Natural killer cell (primary cell): ENCODE measurements at regions not wholly inside any gene's neighbourhood (a gene's known extent, or its start where the extent isn't known, plus 50 kb on each side); places are given as distances from the start of the nearest gene placed in this dataset.

Source experiments
- ATAC-seq, 3 donors: fragments of 150-1000 bp in 2 of 3; fragments of 200-7000 bp in 1 of 3; cut with Tn5 transposase; 1 replicate in 1 of 3; 2 replicates in 2 of 3; pipeline ENCODE4 v1.10.0; 2021; ENCODE audit warnings: mild to moderate bottlenecking in 2 of 3, moderate library complexity in 2 of 3
- DNase-seq, 2 donors: peaks; one replicate each; pipeline versions ENCODE4 v3.0.0 to v3.0.0-alpha.2; 2013 to 2021; ENCODE audit warnings: mixed read lengths in 1 of 2
- H3K27ac ChIP-seq: one replicate; pipeline ENCODE4 v1.5.1; 2013; ENCODE audit warnings: mild to moderate bottlenecking, low read length
- H3K27me3 ChIP-seq: one replicate; pipeline ENCODE4 v1.6.1; 2013; ENCODE audit warnings: low read length; ENCODE audit not compliant: control insufficient read depth, insufficient read depth
- H3K36me3 ChIP-seq: one replicate; pipeline ENCODE4 v1.6.1; 2013; ENCODE audit warnings: low read length; ENCODE audit not compliant: control insufficient read depth, insufficient read depth
- H3K4me1 ChIP-seq: one replicate; pipeline ENCODE4 v1.6.1; 2013; ENCODE audit warnings: low read length; ENCODE audit not compliant: control insufficient read depth, insufficient read depth
- H3K4me3 ChIP-seq: one replicate; pipeline ENCODE4 v1.5.1; 2013; ENCODE audit warnings: low read length
- H3K9me3 ChIP-seq: one replicate; pipeline ENCODE4 v1.6.1; 2013; ENCODE audit warnings: low read length; ENCODE audit not compliant: control insufficient read depth, insufficient read depth
- H3K27ac Mint-ChIP-seq, 2 donors: one replicate each; pipeline ENCODE4 v1.8.0; 2022; ENCODE audit warnings: mild to moderate bottlenecking in 2 of 2, mixed read lengths in 2 of 2, moderate library complexity in 1 of 2
- H3K27me3 Mint-ChIP-seq, 2 donors: one replicate each; pipeline ENCODE4 v1.8.0; 2022; ENCODE audit warnings: low read depth in 2 of 2, mixed read lengths in 2 of 2
- H3K36me3 Mint-ChIP-seq: one replicate; pipeline ENCODE4 v1.8.0; 2022; ENCODE audit warnings: mixed read lengths
- H3K4me1 Mint-ChIP-seq, 2 donors: one replicate each; pipeline ENCODE4 v1.8.0; 2022; ENCODE audit warnings: mixed read lengths in 2 of 2
- H3K4me3 Mint-ChIP-seq: one replicate; pipeline ENCODE4 v1.8.0; 2022; ENCODE audit warnings: mild to moderate bottlenecking, moderate library complexity, mixed read lengths
- H3K9me3 Mint-ChIP-seq, 2 donors: one replicate each; pipeline ENCODE4 v1.8.0; 2022; ENCODE audit warnings: mixed read lengths in 2 of 2
- CTCF ChIP-seq: fragments of 200-600 bp; IDR thresholded peaks from one replicate; pipeline ENCODE4 v1.8.0; 2022; ENCODE audit warnings: antibody characterized with exemption
- WGBS: methylation state at CpG from one replicate; pipeline ENCODE4 v1.1.7; 2013; ENCODE audit warnings: missing lambda C conversion rate; ENCODE audit not compliant: insufficient coverage; 5-methylcytosine and 5-hydroxymethylcytosine counted together
- intact Hi-C: fragments of 100-400 bp; cut with micrococcal nuclease; formaldehyde crosslinking; loops from one replicate; pipeline ENCODE4 v1.14.2; 2022

DNA sequence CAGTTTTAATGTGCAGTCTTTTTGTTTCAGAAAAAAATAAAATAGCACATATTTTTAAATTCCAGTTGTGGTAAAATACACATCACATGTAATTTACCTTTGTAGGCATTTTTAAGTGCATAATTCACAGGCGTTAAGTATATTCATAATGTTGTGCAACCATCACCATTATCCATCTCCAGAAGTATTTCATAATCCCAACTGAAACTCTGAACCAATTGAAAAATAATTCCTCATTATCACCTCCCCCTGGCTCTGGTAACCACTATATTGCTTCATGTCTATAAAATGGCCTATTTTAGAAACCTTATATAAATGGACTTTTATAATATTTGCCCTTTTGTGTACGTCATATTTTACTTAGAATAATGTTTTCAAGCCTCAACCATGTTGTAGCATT lies 756.5 kb upstream of the KLHL1 start:
- H3K36me3 ChIP-seq: no peaks in the 10 kb centered on the region
- TF ChIP-seq CTCF: no peak
- no peak overlapping the region for H3K27ac ChIP-seq
- Mint-ChIP-seq H3K4me3 (no peak overlapping the region), H3K27me3 (no peaks in the 10 kb centered on the region), H3K36me3 (no peaks in the 10 kb centered on the region), H3K4me1 (no peaks in the 10 kb centered on the region), H3K27ac (no peak overlapping the region), H3K9me3 (peaks cover 0 to 12% of the 10 kb centered on the region in 2 donors)
- no peaks in the 10 kb centered on the region for H3K4me1 ChIP-seq
- no peak overlapping the region for H3K4me3 ChIP-seq
- H3K9me3 ChIP-seq: no peaks in the 10 kb centered on the region
- no peak for DNase-seq
- no peak for ATAC-seq
- 100% methylated on average over 1 of the region's 2 CpGs for WGBS
- intact Hi-C loops: no loop called here
- no peaks in the 10 kb centered on the region for H3K27me3 ChIP-seq

GRCh38 chr13:70856711-70857110 lies 748.5 kb upstream of the KLHL1 start:
- H3K4me1 ChIP-seq: no peaks in the 10 kb centered on the region
- no peaks in the 10 kb centered on the region for H3K27me3 ChIP-seq
- TF ChIP-seq CTCF: no peak
- no peak overlapping the region for H3K27ac Mint-ChIP-seq
- no peaks in the 10 kb centered on the region for H3K4me1 Mint-ChIP-seq
- no peak for ATAC-seq
- H3K9me3 ChIP-seq: no peaks in the 10 kb centered on the region
- no peak for DNase-seq
- no peaks in the 10 kb centered on the region for H3K36me3 Mint-ChIP-seq
- H3K27ac ChIP-seq: no peak overlapping the region
- WGBS: 8% methylated on average over 2 of the region's 3 CpGs
- H3K4me3 ChIP-seq: no peak overlapping the region
- H3K36me3 ChIP-seq: no peaks in the 10 kb centered on the region
- H3K9me3 Mint-ChIP-seq: peaks cover 9 to 15% of the 10 kb centered on the region in 2 donors
- H3K4me3 Mint-ChIP-seq: no peak overlapping the region
- intact Hi-C loops: no loop called here
- no peaks in the 10 kb centered on the region for H3K27me3 Mint-ChIP-seq

GRCh38 chr13:70856025-70856424 lies 747.8 kb upstream of the KLHL1 start:
- peaks cover 6 to 15% of the 10 kb centered on the region in 2 donors for H3K9me3 Mint-ChIP-seq
- no peak for ATAC-seq
- no peaks in the 10 kb centered on the region for H3K27me3 Mint-ChIP-seq
- intact Hi-C loops: no loop called here
- Histone ChIP-seq H3K36me3 (no peaks in the 10 kb centered on the region), H3K27me3 (no peaks in the 10 kb centered on the region), H3K4me3 (no peak overlapping the region), H3K27ac (no peak overlapping the region), H3K9me3 (no peaks in the 10 kb centered on the region), H3K4me1 (no peaks in the 10 kb centered on the region)
- WGBS: 91% methylated on average over 2 of the region's 2 CpGs
- no peaks in the 10 kb centered on the region for H3K36me3 Mint-ChIP-seq
- H3K4me1 Mint-ChIP-seq: no peaks in the 10 kb centered on the region
- no peak for TF ChIP-seq CTCF
- no peak overlapping the region for H3K4me3 Mint-ChIP-seq
- no peak overlapping the region for H3K27ac Mint-ChIP-seq
- no peak for DNase-seq

- Histone ChIP-seq H3K27ac (no peak overlapping the region), H3K9me3 (peaks cover 5% of the 10 kb centered on the region), H3K4me3 (no peak overlapping the region), H3K27me3 (no peaks in the 10 kb centered on the region), H3K4me1 (no peaks in the 10 kb centered on the region), H3K36me3 (no peaks in the 10 kb centered on the region)
- no peaks in the 10 kb centered on the region for H3K36me3 Mint-ChIP-seq
- H3K9me3 Mint-ChIP-seq: peaks cover 8% of the 10 kb centered on the region in 2 donors
- H3K27me3 Mint-ChIP-seq: no peaks in the 10 kb centered on the region
- intact Hi-C loops: no loop called here
- no peak for DNase-seq
- 20% methylated on average over 3 of the region's 4 CpGs for WGBS
- H3K4me1 Mint-ChIP-seq: no peaks in the 10 kb centered on the region
- peak overlapping the region; percentile 47 for H3K4me3 Mint-ChIP-seq
- TF ChIP-seq CTCF: no peak
- no peak overlapping the region for H3K27ac Mint-ChIP-seq
- no peak for ATAC-seq
Observed at GRCh38 chr13:70849222-70849621, 741.0 kb upstream of the KLHL1 start.
